Midbrain (tissue), 1 donor: ENCODE measurements at regions not wholly inside any gene's neighbourhood (a gene's known extent, or its start where the extent isn't known, plus 50 kb on each side); places are given as distances from the start of the nearest gene placed in this dataset.
"Not testable (repeated sequence)": the region's sequence is repeated elsewhere in the genome, so short reads cannot be mapped to it uniquely, and the experiment has no call there.

Experiments used
- DNase-seq: peaks from one replicate; lab custom pipeline; 2025; lab: John Stamatoyannopoulos, UW

DNA sequence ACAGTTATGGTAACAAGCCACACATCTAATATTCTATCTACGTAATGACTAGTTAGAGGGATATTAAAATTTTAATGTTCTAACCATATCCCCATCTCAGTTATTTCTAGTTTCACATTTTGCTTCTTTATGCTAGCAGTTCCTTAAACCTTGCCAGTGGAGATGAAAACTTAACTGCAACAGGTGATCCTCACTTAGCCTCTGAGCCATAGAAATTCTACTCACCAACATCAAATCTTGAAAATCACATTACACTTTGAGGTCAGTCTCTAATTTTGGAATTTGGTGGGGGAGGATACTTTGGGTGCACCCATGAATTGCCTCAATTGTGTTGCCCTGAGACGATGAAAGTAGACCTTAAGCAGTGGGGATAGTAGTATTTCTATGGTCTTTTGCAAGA, 256.4 kb downstream of the GATA3 start:
- DNase-seq: no peak

DNA sequence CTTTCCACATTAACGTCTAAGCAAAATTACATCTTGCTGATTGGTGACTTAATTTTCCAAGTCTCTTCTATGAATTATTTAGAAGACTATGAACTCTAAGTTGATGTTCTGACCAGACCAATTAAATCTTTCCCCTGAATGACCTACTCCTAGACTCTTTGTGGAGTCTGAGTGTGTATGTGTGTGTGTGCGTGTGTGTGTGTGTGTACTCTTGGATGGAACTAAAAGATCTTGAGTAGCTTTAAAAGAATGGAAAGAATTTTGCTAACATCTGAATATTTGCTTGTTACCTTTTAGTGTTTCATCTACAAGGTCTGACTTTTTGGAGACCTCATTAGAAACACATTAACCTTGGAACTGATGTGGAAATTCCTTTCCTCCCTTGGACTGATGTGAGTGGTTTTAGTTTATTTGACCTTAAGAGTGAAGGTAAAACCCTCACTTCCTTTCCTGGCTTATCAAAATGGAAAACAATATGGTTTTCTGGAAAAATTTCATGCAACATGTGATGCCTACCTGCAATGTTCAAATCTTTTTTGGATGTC, 257.1 kb downstream of the GATA3 start:
- DNase-seq: no peak

DNA sequence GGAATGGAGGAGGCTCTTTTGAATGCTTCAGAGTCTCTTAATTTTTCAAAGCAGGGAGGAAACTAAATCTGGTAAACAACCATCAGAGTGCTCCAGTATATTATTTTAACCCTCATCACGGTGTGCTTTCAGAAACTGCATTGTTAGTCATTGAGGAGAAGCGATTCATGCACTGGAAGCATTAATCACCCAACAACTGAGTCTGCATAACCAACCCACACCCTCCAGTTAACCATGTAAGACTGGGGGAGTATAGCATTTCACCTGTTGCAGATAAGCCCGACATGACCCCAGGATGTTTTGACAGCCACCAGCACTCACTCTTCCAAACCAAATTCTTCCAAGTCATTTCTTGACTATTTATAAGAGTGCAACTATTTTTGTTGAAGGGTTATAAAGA, 257.6 kb downstream of the GATA3 start:
- no peak for DNase-seq

DNA sequence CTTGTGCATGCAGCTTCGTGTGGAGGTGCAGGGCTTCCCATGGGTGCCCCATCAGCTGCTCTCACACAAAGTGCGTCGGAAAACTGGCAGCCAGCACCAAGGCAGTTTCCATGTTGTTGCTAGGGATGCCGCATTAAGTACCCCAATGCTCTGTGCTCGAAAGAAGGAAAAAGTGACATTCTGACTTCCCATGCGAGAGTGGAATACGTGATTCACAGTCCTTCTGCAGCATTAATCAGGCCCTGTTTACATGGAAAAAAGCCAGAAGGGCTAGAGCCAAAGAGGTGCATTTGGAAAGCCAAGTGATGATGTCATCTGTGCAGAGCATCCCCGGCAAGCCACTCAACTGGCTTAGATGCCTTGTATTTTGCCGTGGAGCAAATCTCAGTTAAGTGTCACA, 258.3 kb downstream of the GATA3 start:
- DNase-seq: no peak

DNA sequence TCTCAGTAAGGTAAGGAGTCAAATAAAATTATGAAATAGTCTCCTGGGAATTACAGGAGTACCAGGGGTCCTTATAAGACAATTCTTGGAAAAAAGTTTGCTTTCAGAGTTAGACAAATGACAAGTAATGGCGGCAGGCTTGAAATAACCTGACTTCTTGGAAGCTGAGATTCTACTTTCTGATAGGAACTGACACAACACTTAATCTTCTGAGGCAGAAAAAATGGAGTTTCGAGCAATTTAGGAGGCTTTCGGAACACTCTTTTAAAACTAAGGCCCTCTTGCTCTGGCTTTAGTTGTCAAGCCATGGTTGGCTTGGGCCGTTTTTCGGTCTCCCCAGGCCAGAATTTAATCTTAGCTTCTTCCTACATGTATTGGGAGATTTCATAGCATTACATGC, 260.0 kb downstream of the GATA3 start:
- no peak for DNase-seq

DNA sequence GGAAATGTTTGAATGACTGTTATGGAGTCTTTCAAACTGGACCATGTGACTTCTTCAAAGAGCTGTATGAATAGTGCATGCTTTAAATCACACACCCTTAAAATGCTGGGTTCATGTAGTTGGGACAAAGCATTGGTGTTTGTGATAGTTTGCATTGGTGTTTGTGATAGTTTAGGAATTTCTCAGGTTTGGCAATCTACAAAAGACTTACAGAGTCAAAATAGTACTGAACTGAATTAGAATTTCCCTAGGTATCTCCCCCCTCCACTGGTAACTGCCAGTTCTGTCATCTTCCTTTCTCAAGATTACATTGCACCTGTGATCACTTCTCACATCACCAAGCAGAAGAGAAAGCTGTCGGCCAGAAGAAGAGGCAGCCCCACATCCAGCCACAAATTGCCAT, 261.1 kb downstream of the GATA3 start:
- DNase-seq: no peak

DNA sequence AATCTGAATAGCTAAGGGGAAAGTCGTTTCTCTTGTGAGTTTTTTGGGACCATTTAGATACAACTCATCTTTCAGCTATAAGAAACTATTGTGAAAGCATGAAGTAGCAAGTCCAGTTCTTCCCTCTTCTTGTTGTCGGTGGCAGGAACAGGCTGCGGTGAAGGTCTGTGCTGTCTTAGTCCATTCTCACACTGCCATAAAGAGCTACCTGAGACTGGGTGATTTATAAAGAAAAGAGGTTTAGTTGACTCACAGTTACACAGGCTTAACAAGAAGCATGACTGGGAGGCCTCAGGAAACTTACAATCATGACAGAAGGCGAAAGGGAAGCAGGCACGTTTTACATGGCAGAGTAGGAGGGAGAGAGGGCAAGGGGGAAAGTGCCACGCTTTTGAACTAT, 261.8 kb downstream of the GATA3 start:
- no peak for DNase-seq

GRCh38 chr10:8318429-8318828, 263.9 kb downstream of the GATA3 start:
- DNase-seq: not testable (repeated sequence)

GRCh38 chr10:8318956-8319355, 264.5 kb downstream of the GATA3 start:
- DNase-seq: no peak

DNA sequence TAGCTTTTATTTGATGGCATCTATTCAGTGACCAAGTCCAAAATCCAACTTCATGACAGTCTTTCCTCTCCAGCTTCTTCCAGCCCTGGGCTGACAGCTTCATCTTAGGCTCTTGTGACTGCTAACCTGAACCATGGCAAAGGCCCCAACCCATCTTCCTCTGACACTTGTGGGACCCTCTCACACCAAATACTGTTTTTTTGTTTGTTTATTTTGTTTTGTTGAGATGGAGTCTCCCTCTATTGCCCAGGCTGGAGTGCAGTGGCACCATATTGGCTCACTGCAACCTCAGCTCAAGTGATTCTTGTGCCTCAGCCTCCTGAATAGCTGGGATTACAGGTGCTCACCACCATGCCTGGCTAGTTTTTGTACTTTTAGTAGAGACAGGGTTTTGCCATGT, 265.2 kb downstream of the GATA3 start:
- DNase-seq: no peak

DNA sequence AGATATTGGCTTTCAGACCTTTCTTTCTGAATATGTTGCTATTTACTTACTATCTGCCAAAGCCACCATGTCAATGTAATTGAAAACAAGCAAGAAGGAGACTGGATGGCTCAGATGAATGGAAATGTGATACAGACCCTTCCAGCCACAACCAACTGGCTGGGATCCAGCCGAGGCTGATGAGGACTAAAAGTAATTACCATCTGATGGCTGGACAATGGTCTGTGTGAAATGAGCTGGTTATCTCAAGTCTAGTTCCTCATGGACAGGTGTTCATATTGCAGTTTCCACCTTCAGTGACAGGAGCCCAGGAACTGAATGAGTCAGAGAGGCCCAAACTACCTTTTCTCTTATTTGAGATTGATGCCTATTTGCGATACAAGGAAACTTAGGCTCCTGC, 267.5 kb downstream of the GATA3 start:
- no peak for DNase-seq

GRCh38 chr10:8323428-8324054, 269.1 kb downstream of the GATA3 start:
- DNase-seq: no peak

- no peak for DNase-seq
These were observed 270.8 kb downstream of the GATA3 start for GRCh38 chr10:8325024-8325980.

- no peak for DNase-seq
These were observed 272.1 kb downstream of the GATA3 start for GRCh38 chr10:8326396-8327139.

DNA sequence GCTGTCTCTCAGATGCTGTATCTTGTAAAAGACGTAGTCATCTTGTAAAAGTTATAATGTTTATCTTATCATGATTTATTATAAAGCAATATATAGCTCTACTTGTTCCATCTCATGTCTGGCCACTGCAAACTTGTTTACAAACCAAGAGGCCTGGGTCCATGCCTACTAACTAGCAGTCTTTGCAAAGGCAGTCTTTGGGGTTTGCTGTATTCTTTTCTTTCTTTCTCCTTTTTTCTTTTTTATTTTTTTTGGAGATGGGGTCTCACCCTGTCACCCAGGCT, 272.6 kb downstream of the GATA3 start:
- no peak for DNase-seq

DNA sequence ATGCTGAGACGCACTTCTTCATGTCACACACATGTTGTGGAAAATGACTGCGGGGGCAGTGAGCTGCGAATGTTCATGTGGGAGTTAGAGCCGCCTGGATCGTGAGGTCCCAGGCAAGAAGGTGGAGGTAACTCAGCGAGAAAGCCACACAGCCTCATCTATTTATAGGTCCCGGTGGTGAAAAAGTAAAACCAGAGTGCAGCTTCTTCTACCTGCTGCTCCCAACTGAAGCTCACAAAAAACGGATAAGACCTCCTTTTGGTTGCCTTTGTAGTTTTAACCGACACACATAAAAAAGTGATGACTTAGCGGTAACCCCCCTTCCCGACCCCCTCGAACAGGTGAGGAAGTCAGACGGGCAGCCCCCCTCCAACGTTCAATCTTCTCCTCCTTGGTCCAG, 276.9 kb downstream of the GATA3 start:
- DNase-seq: no peak

DNA sequence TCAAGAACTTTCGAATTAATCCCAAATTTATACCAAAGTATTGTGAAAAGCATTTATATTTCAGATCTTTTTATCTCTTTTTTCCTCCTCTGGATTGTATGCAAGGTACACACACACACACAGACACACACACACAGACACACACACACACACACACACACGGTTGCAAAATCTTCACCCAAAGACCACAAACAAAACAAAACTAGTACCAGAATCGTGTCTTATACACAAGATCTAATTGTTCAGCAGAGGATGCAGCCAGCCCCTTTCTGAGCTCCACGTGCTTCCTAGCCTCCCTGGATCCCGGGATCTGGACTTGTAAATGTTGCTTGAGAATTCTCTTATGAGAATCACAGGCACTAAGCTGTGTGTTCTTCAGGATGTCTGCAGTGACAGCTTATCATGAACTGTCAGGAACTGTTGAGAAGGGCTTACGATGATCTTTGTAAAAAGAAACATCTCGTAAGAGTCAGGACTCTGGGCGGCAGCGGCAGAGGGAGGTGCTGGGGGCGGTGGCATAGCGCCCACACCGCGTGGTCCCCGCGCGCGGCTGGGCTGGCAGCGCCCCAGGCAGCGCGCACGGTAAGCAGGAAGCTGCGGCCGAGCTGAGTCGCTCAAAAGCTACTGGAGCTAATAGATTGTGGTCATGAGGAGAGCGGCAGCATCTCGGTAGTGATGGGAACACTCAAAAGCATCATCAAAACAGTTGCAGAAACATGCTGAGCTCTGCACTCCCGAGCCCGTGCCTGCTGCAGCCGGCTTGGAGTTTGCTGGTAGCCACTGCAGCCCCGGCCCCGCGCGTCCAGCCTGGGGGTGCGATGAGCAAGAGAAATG, 277.6 kb downstream of the GATA3 start:
- DNase-seq: peak; percentile 25

DNA sequence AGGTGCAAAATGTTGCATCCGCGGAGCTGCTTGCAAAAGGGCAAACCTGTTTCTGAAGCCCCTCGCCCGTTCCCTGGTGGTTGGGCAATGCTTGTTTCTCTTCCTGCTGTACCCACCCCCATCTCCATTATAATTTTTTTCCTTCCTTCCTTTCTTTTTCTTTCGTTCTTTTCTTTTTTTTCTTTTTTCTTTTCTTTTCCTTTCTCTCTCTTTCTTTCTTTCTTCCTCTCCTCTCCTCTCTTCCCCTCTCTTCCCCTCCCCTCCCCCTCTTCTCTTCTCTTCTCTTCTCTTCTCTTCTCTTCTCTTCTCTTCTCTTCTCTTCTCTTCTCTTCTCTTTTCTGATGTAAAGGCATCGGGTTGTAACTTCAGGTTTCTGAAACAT, 278.2 kb downstream of the GATA3 start:
- DNase-seq: no peak

GRCh38 chr10:8334631-8335030, 280.1 kb downstream of the GATA3 start:
- DNase-seq: no peak

DNA sequence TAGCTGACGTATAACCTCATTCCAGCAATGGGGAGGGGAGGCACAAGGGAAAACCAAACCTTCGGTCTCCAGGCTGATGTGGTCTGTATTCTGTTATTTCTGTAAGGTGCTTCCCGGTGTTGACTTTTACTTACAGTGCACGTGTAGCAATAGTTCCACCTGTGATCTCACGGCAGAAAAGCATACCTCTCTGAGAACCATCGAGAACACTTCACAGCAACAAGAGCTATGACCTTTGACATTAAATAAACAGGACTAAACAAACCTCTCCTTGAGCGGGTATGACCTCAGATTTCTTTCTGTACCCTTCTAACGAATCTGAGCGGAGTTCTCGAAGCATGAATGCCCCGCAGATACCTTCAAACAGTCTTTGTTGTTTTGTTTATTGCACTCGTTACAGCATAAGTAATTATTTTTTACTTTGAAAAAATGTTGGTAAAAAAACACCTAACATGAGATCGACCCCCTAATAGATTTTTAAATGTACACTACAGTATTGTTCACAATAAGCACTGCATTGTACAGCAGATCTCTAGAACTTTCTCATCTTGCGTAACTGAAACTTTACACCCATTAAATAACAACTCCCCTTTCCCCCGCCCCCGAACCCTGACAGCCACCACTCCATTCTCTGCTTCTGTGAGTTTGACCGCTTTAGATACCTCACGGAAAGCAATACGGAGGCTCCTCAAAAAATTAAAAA, 282.3 kb downstream of the GATA3 start:
- DNase-seq: no peak

DNA sequence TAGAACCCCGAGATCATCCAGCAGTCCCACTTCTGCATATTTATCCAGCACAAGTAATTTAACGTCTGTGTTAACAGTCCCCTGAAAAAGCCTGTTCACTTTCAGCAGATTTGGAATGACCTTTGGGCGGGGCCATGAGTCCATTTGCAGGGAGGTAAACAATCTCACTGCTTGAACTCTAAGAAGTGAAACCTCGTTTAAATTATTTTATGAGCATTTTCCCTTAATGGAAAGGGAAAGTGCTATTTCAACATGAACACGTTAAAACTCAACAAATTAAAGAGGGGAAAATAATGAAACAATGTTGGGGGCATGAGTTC, 282.8 kb downstream of the GATA3 start:
- DNase-seq: no peak
